ENCODE measurements at regions not wholly inside any gene's neighbourhood (a gene's known extent, or its start where the extent isn't known, plus 50 kb on each side); places are given as distances from the start of the nearest gene placed in this dataset.

- FAIRE-seq (no peak), DNase-seq (peak in 1 of 2 donors; percentile 4)
- WGBS, 3 donors, result 46 to 64% (median 54%) methylated on average over 1 of the region's 1 CpG
- Histone ChIP-seq H3K27me3 (ENCODE audit: control insufficient read depth in 3 of 3, insufficient read depth in 3 of 3, low read length in 3 of 3) (no peaks in the 10 kb centered on the region), H3K4me3 (ENCODE audit: low read depth in 1 of 3, low read length in 3 of 3) (no peak overlapping the region), H3K4me1 (ENCODE audit: control insufficient read depth in 3 of 3, insufficient read depth in 2 of 3, low read depth in 1 of 3, low read length in 2 of 3) (no peaks in the 10 kb centered on the region), H3K27ac (ENCODE audit: low read depth in 1 of 3, low read length in 2 of 3) (no peak overlapping the region), H3K9me3 (ENCODE audit: control insufficient read depth in 2 of 2, insufficient read depth in 1 of 2, low read depth in 1 of 2, low read length in 1 of 2) (no peaks in the 10 kb centered on the region), H3K36me3 (ENCODE audit: control insufficient read depth in 3 of 3, insufficient read depth in 2 of 3, low read depth in 1 of 3, low read length in 3 of 3) (no peaks in the 10 kb centered on the region)
Observed at GRCh38 chrX:10875995-10876394, 235.1 kb upstream of the HCCS start.

DNA sequence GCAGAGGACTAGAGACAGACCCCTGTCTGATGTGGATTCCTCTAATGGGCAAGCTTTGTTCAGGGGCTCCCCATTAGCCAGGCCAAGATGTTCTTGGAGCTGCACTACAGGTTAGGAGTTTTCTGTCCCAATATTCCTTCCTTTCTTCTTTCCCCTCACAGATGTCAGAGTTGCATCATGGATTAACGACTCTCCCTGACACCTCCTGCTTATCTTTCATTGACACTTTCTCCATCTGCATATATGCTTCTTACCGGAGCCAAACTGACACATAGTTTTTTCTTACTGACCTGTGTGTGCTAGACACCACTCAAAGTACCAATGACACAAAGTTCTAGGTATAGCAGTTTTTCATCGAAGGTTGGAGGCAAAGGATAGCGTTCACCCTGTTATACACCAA lies 228.6 kb upstream of the HCCS start:
- 71 to 88% (median 74%) methylated on average over 4 of the region's 4 CpGs for whole genome bisulfite sequencing, 3 donors
- FAIRE-seq (no peak), DNase-seq (no peak)
- H3K27ac ChIP-seq (ENCODE audit: low read depth in 1 of 3, low read length in 2 of 3), result no peak overlapping the region
- H3K27me3 ChIP-seq (ENCODE audit: control insufficient read depth in 3 of 3, insufficient read depth in 3 of 3, low read length in 3 of 3), result no peaks in the 10 kb centered on the region
- H3K9me3 ChIP-seq (ENCODE audit: control insufficient read depth in 2 of 2, insufficient read depth in 1 of 2, low read depth in 1 of 2, low read length in 1 of 2), result no peaks in the 10 kb centered on the region
- H3K4me1 ChIP-seq (ENCODE audit: control insufficient read depth in 3 of 3, insufficient read depth in 2 of 3, low read depth in 1 of 3, low read length in 2 of 3), result no peaks in the 10 kb centered on the region
- H3K4me3 ChIP-seq (ENCODE audit: low read depth in 1 of 3, low read length in 3 of 3), result no peak overlapping the region
- H3K36me3 ChIP-seq (ENCODE audit: control insufficient read depth in 3 of 3, insufficient read depth in 2 of 3, low read depth in 1 of 3, low read length in 3 of 3), result no peaks in the 10 kb centered on the region

- no peak for DNase-seq
- Histone ChIP-seq H3K4me1 (ENCODE audit: control insufficient read depth in 3 of 3, insufficient read depth in 2 of 3, low read depth in 1 of 3, low read length in 2 of 3) (no peaks in the 10 kb centered on the region), H3K9me3 (ENCODE audit: control insufficient read depth in 2 of 2, insufficient read depth in 1 of 2, low read depth in 1 of 2, low read length in 1 of 2) (no peaks in the 10 kb centered on the region), H3K4me3 (ENCODE audit: low read depth in 1 of 3, low read length in 3 of 3) (no peak overlapping the region), H3K27me3 (ENCODE audit: control insufficient read depth in 3 of 3, insufficient read depth in 3 of 3, low read length in 3 of 3) (no peaks in the 10 kb centered on the region), H3K27ac (ENCODE audit: low read depth in 1 of 3, low read length in 2 of 3) (no peak overlapping the region), H3K36me3 (ENCODE audit: control insufficient read depth in 3 of 3, insufficient read depth in 2 of 3, low read depth in 1 of 3, low read length in 3 of 3) (no peaks in the 10 kb centered on the region)
- 71 to 82% (median 71%) methylated on average over 2 of the region's 2 CpGs for WGBS, 3 donors
- FAIRE-seq, result no peak
Observed at GRCh38 chrX:10884246-10884645, 226.9 kb upstream of the HCCS start.

DNA sequence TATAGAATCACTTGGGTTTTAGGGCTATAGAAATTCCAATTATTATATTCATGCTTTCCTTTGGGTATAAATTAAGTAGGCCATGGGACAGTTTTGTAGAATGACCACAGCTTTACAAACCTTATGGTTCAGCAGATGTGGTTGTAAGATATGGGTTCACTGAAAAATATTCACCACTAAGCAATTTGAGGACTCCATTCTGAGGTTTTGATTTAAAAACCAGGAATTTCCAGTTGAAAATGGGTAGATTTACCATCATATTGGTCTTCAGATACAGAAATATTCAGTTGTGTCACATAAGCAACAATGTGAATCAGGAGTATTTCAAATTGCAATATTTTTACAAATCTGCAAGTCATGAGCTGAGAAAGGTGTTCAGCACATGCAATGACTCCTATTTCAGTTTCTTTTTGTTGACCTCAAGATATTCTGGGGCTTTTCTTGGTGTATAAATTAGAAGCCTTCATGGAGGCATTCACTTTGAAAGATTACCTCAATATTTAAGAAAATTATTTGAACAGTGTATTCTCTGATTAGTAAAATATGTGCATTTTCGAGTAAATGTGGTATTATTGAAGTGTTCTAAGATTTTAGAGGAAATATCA lies 218.4 kb upstream of the HCCS start:
- no peaks in the 10 kb centered on the region for H3K9me3 ChIP-seq (ENCODE audit: control insufficient read depth in 2 of 2, insufficient read depth in 1 of 2, low read depth in 1 of 2, low read length in 1 of 2)
- no peaks in the 10 kb centered on the region for H3K36me3 ChIP-seq (ENCODE audit: control insufficient read depth in 3 of 3, insufficient read depth in 2 of 3, low read depth in 1 of 3, low read length in 3 of 3)
- DNase-seq (no peak), FAIRE-seq (no peak)
- WGBS, 3 donors, result 36 to 76% (median 50%) methylated on average over 1 of the region's 1 CpG
- no peak overlapping the region for H3K27ac ChIP-seq (ENCODE audit: low read depth in 1 of 3, low read length in 2 of 3)
- H3K27me3 ChIP-seq (ENCODE audit: control insufficient read depth in 3 of 3, insufficient read depth in 3 of 3, low read length in 3 of 3), result no peaks in the 10 kb centered on the region
- no peaks in the 10 kb centered on the region for H3K4me1 ChIP-seq (ENCODE audit: control insufficient read depth in 3 of 3, insufficient read depth in 2 of 3, low read depth in 1 of 3, low read length in 2 of 3)
- H3K4me3 ChIP-seq (ENCODE audit: low read depth in 1 of 3, low read length in 3 of 3), result no peak overlapping the region

GRCh38 chrX:10893366-10893765 lies 217.8 kb upstream of the HCCS start:
- H3K27ac ChIP-seq (ENCODE audit: low read depth in 1 of 3, low read length in 2 of 3), result no peak overlapping the region
- FAIRE-seq (no peak), DNase-seq (no peak)
- no peaks in the 10 kb centered on the region for H3K9me3 ChIP-seq (ENCODE audit: control insufficient read depth in 2 of 2, insufficient read depth in 1 of 2, low read depth in 1 of 2, low read length in 1 of 2)
- no peaks in the 10 kb centered on the region for H3K27me3 ChIP-seq (ENCODE audit: control insufficient read depth in 3 of 3, insufficient read depth in 3 of 3, low read length in 3 of 3)
- H3K36me3 ChIP-seq (ENCODE audit: control insufficient read depth in 3 of 3, insufficient read depth in 2 of 3, low read depth in 1 of 3, low read length in 3 of 3), result no peaks in the 10 kb centered on the region
- no peak overlapping the region for H3K4me3 ChIP-seq (ENCODE audit: low read depth in 1 of 3, low read length in 3 of 3)
- WGBS, 3 donors, result 73 to 87% (median 75%) methylated on average over 2 of the region's 2 CpGs
- H3K4me1 ChIP-seq (ENCODE audit: control insufficient read depth in 3 of 3, insufficient read depth in 2 of 3, low read depth in 1 of 3, low read length in 2 of 3), result no peaks in the 10 kb centered on the region

DNA sequence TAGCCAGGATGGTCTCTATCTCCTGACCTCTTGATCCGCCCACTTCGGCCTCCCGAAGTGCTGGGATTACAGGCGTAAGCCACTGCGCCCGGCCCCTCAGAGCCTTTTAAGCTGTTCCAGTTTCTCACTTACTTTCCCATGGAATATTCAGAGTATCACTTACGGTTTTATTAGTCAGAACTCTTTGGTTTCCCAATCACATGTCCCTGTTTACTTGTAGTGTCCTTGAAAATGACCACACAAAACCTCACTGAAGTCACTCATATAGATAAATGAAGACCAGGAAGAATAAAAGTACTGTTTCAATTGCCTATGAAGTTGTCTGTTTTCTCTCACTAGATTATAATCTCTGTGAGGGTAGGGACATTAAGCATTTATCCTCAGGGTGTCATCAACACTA lies 217.2 kb upstream of the HCCS start:
- 85 to 93% (median 89%) methylated on average over 7 of the region's 7 CpGs for WGBS, 3 donors

DNA sequence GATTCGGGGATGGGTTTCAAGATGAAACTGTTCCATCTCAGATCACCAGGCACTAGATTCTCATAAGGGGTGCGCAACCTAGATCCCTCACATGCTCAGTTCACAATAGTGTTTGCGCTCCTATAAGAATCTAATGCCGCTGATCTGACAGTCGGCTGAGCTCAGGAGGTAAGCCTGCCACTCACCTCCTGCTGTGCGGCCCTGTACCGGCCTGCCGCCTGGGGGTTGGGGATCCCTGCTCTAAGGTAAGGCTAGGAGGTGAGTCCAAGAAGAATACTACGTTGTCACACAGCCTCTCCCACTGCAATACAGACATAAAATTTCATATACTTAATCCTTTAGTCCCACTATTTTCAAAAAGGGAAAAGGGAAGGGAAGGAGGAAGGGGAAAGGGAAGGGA lies 213.4 kb upstream of the HCCS start:
- no peak for DNase-seq
- H3K27ac ChIP-seq (ENCODE audit: low read depth in 1 of 3, low read length in 2 of 3), result no peak overlapping the region
- H3K9me3 ChIP-seq (ENCODE audit: control insufficient read depth in 2 of 2, insufficient read depth in 1 of 2, low read depth in 1 of 2, low read length in 1 of 2), result no peaks in the 10 kb centered on the region
- 83 to 94% (median 89%) methylated on average over 9 of the region's 9 CpGs for WGBS, 3 donors
- no peaks in the 10 kb centered on the region for H3K27me3 ChIP-seq (ENCODE audit: control insufficient read depth in 3 of 3, insufficient read depth in 3 of 3, low read length in 3 of 3)
- no peaks in the 10 kb centered on the region for H3K4me1 ChIP-seq (ENCODE audit: control insufficient read depth in 3 of 3, insufficient read depth in 2 of 3, low read depth in 1 of 3, low read length in 2 of 3)
- H3K4me3 ChIP-seq (ENCODE audit: low read depth in 1 of 3, low read length in 3 of 3), result no peak overlapping the region
- H3K36me3 ChIP-seq (ENCODE audit: control insufficient read depth in 3 of 3, insufficient read depth in 2 of 3, low read depth in 1 of 3, low read length in 3 of 3), result no peaks in the 10 kb centered on the region
- FAIRE-seq, result no peak

More for the DNA sequence above, 217.2 kb upstream of the HCCS start:
- Histone ChIP-seq H3K36me3 (ENCODE audit: control insufficient read depth in 3 of 3, insufficient read depth in 2 of 3, low read depth in 1 of 3, low read length in 3 of 3) (no peaks in the 10 kb centered on the region), H3K4me1 (ENCODE audit: control insufficient read depth in 3 of 3, insufficient read depth in 2 of 3, low read depth in 1 of 3, low read length in 2 of 3) (no peaks in the 10 kb centered on the region), H3K27me3 (ENCODE audit: control insufficient read depth in 3 of 3, insufficient read depth in 3 of 3, low read length in 3 of 3) (no peaks in the 10 kb centered on the region), H3K9me3 (ENCODE audit: control insufficient read depth in 2 of 2, insufficient read depth in 1 of 2, low read depth in 1 of 2, low read length in 1 of 2) (no peaks in the 10 kb centered on the region), H3K27ac (ENCODE audit: low read depth in 1 of 3, low read length in 2 of 3) (no peak overlapping the region), H3K4me3 (ENCODE audit: low read depth in 1 of 3, low read length in 3 of 3) (no peak overlapping the region)
- DNase-seq (no peak), FAIRE-seq (no peak)

DNA sequence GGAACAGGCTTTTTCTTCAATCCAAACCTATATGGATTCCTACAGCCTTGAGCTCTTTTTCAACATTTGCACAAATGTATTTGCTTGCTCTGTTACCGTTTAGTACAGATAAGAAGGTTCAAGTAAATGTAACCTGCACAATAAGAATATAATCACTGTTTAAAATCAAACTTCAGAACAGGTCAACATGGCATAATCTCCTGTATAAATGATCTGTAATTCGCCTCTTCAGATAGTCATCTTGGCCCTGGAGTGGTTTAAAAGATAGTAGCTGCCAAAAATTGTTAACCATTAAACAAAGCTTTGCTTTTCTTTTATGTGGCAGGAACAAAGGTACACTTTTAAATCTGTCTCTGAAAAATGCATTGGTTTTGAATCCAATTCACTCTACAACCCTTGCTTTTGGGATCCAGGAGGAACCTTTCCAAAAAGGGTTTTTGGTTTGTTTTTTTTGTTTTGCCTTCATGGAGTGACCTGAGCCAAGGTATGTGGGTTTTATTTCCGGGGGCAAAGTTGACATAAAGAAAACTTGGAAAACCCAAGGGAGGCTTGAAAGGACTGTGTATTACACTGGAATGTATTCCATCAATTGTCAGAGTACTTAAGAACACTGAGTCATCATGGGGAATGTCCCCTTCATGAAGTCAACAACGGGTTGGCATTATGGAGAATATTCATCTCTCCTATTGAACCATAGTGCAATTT lies 210.4 kb upstream of the HCCS start:
- H3K27ac ChIP-seq (ENCODE audit: low read depth in 1 of 3, low read length in 2 of 3), result no peak overlapping the region
- no peaks in the 10 kb centered on the region for H3K27me3 ChIP-seq (ENCODE audit: control insufficient read depth in 3 of 3, insufficient read depth in 3 of 3, low read length in 3 of 3)
- H3K9me3 ChIP-seq (ENCODE audit: control insufficient read depth in 2 of 2, insufficient read depth in 1 of 2, low read depth in 1 of 2, low read length in 1 of 2), result no peaks in the 10 kb centered on the region
- DNase-seq (peak; percentile 12 to 16), FAIRE-seq (no peak)
- WGBS, 3 donors, result 12 to 48% (median 21%) methylated on average over 4 of the region's 4 CpGs
- H3K4me1 ChIP-seq (ENCODE audit: control insufficient read depth in 3 of 3, insufficient read depth in 2 of 3, low read depth in 1 of 3, low read length in 2 of 3), result no peaks in the 10 kb centered on the region
- no peak overlapping the region for H3K4me3 ChIP-seq (ENCODE audit: low read depth in 1 of 3, low read length in 3 of 3)
- H3K36me3 ChIP-seq (ENCODE audit: control insufficient read depth in 3 of 3, insufficient read depth in 2 of 3, low read depth in 1 of 3, low read length in 3 of 3), result no peaks in the 10 kb centered on the region

GRCh38 chrX:10901290-10901633 lies 209.9 kb upstream of the HCCS start:
- H3K36me3 ChIP-seq (ENCODE audit: control insufficient read depth in 3 of 3, insufficient read depth in 2 of 3, low read depth in 1 of 3, low read length in 3 of 3), result no peaks in the 10 kb centered on the region
- no peaks in the 10 kb centered on the region for H3K9me3 ChIP-seq (ENCODE audit: control insufficient read depth in 2 of 2, insufficient read depth in 1 of 2, low read depth in 1 of 2, low read length in 1 of 2)
- H3K27ac ChIP-seq (ENCODE audit: low read depth in 1 of 3, low read length in 2 of 3), result no peak overlapping the region
- DNase-seq (no peak), FAIRE-seq (no peak)
- no peaks in the 10 kb centered on the region for H3K27me3 ChIP-seq (ENCODE audit: control insufficient read depth in 3 of 3, insufficient read depth in 3 of 3, low read length in 3 of 3)
- no peak overlapping the region for H3K4me3 ChIP-seq (ENCODE audit: low read depth in 1 of 3, low read length in 3 of 3)
- no peaks in the 10 kb centered on the region for H3K4me1 ChIP-seq (ENCODE audit: control insufficient read depth in 3 of 3, insufficient read depth in 2 of 3, low read depth in 1 of 3, low read length in 2 of 3)
- WGBS, 3 donors, result 15 to 50% (median 30%) methylated on average over 1 of the region's 1 CpG

All from small intestine (tissue), 7 donors.